Hepatic stellate cell (primary cell): ENCODE measurements at regions not wholly inside any gene's neighbourhood (a gene's known extent, or its start where the extent isn't known, plus 50 kb on each side); places are given as distances from the start of the nearest gene placed in this dataset.

Experiments used
- DNase-seq: peaks from one replicate; pipeline ENCODE4 v3.0.0; 2011; ENCODE audit warnings: low spot score

DNA sequence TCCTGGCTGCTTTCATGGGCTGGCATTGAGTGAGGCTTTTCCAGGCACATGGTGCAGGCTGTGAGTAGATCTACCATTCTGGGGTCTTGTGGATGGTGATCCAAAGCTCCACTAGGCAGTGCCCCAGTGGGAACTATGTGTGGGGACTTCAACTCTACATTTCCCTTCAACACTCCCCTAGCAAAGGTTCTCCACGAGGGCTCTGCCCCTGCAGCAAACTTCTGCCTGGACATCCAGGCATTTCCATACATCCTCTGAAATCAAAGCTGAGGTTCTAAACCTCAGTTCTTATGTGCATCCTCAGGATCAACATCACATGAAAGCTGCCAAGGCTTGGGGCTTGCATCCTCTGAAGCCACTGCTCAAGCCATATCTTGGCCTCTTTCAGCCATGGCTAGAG lies 282.9 kb upstream of the ZPLD1 start:
- DNase-seq: no peak

DNA sequence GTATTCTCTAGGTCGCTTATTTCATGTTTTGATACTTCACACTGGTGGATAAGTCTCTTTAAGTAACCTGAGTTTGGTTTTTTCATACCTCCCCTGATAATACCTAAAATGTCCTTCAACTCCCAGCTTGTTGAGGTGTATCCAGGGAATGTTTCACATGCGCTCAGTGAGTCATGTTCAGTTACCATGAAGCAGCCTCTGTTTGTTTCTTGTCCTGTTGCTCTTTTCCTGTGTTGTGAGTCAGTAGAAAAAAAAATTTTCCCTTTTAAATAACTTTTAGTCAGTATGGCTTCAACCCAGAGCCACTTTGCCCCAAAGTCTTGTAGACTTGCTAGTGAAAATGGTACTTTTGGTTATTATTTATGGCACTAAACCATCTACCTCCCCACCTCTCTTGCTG lies 278.4 kb upstream of the ZPLD1 start:
- DNase-seq: peak; percentile 46

DNA sequence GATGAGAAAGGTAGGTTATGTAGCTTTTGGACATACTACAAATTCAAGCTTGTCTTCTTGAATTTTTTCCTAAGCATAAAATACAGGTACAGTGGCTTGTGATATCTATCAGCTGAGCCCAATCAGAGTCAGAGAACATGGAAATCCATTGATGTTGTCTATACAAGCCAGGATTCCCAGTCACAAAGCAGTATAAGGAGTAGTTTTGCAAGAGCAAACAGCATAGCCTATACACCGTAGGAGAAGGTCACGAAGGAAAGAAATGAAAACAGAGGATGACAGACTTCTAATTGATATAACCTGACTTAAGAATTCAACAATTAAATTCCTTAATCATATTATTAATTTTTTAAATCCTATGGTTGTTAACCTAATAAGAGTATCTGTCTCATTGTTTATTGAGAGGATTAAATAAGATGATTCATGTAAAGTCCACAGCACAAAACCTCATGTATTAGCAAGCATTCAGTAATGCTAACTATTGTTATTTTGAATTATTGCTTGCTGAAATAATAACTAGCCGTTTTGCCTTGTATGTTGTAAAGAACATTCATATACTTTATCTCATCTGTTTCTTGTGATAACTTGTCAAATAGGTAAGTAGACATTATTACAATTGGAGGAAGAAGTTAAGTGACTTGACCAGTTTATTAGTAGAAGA lies 276.6 kb upstream of the ZPLD1 start:
- no peak for DNase-seq

DNA sequence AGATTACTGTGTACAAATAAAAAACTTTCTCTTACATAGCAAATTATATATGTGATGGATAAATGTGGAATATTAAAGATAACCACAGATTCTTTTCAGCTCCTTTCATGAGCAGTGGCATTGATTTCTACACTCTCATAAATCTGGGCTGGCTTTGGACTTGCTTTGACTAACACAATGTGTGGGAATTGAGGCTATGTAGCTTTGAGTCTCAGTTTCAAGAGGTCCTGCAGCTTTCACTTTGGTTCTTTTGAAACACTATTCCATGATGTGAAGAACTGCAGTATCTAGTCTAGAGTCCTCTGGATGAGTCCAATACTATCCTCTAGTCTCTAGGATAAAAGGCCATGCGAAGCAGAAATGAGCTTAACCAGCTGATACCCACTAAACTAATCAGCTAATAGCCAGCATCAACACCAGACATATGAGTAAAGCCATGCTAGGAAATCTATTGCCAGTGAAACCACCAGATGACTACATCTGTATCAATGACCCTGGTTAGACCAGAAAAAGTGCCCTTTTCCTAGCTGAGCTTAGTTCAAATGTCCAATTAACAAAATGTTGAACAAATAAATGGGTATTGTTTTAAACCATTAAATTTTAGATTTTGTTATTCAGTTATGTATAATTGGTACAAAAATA lies 274.9 kb upstream of the ZPLD1 start:
- DNase-seq: no peak

DNA sequence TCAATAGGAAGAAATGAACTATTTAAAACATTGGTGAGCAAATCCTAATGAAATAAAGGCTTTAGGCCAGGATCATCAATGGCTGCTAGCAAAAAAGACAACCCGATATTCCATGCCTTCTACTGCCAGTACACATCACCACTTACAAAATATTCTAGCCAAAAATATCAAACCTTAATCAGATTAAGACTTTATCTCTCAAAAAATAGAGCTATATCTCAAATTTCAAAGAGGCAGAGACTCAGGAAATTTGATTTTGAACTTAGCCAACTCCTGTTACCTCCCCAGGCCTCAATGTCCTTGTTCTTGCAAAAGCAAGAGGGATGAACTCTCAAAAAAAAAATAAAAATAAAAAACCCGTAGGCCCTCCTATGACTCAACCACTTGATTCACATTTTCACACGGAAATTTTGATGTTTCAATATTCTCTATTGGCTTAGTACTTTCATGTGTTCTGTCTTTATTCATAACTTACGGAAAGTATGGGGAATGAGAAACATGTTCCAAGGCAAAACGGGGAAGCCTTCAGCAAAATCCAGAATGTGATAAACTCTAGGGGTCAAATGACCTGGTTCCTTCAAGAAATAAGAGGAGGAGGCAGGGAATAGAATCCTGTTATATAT lies 273.3 kb upstream of the ZPLD1 start:
- no peak for DNase-seq

DNA sequence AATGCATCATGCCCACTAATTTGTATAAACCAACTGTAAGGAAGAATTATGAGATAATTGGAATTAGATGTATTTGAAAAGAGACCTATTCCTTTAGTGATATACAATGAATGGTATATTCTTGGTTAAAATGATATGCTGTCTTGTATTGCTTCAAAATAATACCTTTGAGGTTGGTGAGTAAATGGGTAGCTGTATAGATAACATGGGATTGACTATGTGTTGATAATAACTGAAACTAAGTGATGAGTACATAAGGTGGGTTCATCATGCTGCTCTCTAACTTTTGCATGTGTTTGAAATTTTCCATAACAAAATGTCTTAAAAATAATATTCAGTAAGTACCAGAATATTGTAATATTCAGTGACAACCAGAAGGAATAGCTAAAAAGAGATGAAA lies 272.6 kb upstream of the ZPLD1 start:
- no peak for DNase-seq

DNA sequence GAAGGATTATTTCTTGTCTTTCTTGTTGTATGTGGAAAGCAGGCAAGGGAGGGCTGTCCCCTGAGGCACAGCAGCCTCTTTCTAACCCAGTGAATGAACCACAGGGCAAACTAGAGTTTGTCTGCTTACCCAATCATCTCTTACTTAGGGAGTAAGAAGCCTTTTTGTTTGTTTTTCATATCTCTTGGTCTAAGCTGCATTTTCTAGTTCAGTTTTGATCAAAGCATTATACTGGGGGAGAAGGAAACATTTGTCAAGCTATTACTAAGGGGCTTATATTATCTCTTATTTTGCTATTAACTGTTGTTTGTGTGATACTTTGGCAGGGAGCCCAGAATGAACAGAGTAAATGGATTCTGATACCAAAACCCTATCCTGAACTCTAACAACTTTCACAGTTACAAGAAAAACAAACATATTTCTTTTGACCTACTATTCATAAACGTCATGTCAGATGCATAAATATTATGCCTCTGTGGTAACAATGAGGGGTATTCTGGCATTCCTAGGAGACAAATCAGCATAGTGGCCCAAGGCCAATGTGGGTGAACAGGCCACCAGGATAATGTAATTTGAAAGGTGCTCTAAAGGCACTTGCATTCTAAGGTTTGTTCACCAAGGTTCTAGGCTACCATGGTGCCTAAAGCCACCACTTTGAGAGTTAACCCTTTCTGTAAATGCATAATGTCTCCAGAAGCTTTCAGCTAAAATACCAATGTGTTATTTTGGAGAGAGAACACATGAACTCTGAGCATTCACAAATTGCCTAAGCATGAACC lies 271.6 kb upstream of the ZPLD1 start:
- DNase-seq: no peak

DNA sequence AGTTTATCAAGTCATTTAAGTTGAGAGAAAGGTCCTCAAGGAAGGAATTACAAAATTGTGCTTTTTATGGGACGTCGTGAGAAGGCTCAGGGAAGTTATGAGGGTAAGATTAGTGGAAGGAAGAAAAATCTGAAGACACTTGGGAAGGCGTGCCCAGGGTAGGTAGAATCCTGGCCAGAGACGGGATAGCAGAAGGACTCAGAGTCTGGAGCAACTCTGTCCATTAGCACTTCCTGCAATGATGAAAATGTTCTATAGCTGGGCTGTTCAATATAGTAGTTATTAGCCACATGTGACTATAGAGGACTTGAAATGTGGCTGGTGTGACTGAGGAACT lies 271.0 kb upstream of the ZPLD1 start:
- DNase-seq: no peak

DNA sequence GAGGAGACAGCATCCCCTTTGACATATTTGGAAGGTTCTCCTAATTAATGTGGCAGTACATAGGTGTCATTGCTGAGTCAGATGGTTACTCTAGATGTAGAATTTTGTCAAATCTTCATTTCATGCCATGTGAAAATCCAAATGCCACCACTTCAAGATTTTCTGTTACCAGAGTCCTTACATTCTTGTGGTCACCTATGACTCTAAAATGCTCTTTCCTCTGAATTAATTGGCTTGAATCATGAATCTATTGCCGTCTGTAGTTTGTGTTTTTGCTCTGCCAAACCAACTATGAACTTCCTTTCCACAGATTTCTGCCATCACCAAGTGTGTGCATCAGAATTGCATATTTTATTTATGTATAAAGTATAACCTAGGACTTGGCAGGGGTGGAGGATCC lies 269.4 kb upstream of the ZPLD1 start:
- no peak for DNase-seq

DNA sequence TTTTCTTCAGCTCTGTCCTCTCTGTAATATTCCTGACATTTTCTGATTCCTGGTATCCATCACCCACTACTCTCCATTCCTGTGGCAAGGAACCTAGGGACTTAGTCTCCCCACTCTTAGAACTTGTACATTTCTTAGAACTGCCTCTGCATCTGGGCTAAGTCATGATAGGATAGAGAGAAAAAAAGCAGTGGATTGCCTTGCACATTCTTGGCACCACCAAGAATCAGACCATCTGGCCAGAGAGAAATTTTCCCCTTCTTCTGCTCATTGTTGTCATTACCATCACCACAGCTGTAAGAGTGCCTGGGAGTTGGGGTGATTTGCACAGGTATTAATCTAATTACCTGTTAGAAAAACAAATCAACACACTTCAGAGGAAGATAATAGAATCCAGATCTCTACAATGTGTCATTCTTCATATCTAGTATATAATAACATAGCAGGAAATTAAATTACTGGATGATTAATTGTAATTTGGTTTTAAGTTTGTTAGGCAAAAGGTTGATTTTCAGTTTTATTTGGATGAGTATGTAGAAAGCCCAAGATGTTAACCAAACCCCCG lies 264.8 kb upstream of the ZPLD1 start:
- DNase-seq: no peak

DNA sequence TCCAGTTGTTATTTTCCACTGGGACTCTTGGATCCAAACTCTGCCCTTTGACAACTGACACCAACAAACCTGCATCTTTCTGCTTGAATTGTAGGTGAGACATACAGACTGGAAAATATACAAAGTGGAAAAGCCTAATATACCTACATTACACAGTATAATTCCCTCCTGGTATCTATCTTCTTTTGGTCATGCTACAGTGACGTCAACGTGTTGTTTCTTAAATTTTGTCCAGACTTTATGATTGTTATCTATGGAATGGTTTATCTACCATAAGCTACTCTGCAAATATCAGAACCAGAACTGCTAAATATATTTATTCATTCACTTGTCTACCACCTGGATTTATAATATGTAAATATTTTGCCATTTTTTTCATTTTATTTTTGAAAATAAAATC lies 264.3 kb upstream of the ZPLD1 start:
- DNase-seq: no peak

DNA sequence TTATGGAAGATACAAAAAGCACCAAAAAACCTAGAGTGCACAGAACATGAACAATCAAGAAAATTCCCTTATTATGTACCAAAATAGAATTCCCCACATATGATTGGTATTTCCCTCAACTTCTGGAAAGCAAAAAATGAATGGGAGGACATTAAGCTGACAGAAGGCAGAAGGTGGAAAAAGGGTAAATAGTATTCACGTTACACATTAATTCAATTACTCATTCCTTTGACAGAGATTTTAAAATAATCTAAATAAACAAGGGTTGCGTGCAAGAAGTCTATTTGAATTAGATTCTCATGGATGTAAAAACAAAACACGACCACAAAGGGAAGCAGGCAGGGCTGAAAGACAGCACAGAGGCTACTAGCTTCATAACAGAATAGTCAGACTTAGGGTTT lies 260.5 kb upstream of the ZPLD1 start:
- DNase-seq: peak; percentile 40

DNA sequence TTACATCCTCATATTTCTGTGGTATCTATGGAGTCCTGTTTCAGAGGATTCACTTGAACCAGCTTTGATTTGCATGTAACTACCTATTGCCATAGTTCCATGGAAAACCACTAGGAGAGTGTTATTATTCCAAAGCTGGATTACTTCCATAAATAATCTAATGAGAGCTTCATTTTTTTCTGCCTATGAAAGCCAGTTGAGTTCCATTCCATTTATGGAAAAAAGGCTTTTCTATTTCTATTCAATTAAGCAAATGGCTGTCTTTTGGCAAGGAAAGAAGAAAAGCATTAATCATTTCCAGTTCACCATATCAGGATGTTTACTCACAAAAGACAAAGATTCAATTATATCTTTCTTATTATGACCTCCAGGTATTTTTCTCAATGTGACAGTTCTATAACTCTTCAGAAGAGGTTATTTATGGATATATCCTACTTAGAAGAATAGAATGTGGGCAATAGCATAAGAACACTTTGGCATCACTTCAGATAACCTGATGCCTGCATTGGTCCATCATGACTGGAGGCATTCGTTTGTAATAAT lies 259.9 kb upstream of the ZPLD1 start:
- DNase-seq: peak; percentile 18

DNA sequence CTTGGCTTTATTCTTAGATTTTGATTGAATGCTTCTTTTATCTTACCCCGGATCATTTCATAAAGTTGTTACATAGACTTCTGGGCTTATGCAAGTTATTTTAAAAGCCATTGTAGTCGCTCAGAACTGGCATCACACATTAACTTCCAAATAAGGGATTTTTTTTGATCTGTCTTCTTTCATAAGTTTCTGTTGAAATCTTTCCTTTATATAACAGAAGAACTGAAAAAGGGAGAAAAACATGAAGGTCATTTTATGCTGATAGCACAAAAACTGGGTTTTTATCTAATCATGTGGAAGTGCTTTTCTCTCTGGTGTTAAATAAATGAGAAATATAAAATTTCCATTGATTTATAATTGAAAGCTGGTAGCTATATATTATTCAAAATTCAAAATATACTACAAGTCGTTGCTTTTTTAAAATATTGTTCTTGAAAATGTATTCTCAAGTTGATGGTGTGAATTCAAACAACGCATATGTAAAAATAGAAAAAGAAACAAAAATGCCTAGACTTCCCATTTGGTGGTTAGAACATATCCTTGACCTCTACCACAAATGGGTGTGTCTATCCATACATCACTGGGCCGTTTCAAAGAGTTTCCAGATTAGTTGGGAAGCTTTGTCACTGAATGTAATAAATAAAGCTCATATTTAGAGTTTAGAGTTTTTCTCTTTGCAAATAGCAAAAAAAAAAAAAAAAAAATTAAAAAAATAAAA lies 258.3 kb upstream of the ZPLD1 start:
- no peak for DNase-seq

DNA sequence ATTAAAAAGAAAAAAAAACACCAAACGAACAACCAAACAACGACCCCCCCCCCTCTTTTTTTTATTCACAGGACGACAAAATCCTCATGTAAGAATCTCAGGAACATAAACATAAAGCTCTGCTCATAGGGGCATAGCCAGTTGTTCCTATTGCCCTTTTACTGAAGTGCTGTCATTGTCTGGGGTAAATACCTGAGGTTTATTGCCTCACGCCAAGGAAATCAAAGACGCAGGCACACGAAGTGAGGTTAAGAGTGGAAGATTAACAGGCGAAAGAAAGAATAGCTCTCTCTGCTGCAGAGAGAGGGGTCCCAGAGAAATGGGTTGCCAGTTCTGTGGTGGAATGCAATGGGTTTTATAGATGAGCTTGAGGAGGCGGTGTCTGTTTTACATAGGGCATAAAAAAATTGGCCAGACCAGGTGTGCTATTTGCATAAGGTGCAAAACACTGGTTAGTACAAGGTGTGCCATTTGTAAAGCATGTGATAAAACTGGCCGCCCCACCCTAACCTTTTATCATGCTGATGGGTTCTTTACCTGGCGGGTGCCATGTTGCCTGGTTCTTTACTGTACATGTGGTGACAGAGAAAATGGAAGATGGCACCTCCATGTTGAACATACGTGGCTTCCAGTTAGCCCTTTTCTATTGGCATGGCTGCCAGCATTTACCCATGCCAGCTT lies 257.6 kb upstream of the ZPLD1 start:
- no peak for DNase-seq

DNA sequence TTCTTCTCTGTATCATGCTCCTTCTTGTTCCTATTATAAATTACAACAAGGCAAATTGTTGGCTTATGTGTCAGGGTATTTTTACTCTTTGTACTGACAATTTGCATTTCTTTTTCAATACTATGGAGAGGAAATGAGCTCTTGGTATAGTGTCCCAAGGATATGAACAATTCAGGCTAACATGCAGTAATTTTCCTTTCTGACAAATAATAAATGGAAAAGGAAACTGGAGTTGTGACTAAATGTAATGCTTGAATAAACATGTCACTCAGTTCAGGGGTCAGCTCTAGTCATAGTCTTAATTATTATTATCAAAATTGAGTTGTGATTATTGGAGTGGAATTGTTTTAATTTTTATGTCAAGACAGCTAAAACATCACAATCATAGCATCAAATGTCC lies 256.0 kb upstream of the ZPLD1 start:
- no peak for DNase-seq

DNA sequence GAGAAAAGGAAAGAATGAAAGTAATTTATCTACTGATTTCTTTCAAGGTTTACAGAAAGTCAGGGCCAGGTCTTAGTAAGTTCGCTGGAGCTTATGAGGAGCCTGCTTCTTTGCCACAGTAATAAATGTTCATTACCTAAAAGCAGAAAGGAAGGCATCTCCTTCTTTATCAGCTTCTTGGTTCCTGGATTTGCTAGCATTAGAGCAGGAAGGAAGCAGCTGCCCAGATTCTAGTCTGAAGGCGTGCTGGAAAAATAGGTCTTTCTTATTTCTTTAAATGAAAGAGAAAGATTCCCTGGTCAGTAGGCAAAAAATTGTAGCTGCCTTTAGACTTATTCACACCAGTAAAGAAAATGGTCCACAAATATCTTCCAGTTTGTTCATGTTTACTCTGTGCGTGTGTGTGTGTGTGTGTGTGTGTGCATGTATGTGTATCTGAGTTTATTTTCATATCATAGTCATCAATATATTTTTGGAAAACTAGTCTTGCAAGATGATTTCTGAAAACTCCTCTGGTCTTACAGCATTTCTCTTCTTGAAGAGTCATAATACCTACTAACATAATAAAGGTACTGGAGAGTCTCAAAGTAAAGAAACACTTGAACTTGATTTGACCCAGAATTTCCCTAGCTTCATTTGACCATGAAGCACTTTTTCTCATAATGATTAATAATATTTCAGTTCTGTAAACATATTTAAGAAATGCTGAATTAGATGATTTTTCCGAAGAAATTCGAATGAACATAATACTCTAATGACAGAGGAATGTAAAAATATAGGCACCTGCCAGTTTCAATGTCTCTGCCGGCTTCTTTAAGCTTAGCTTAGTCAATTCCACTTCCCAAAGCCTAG lies 255.3 kb upstream of the ZPLD1 start:
- no peak for DNase-seq

DNA sequence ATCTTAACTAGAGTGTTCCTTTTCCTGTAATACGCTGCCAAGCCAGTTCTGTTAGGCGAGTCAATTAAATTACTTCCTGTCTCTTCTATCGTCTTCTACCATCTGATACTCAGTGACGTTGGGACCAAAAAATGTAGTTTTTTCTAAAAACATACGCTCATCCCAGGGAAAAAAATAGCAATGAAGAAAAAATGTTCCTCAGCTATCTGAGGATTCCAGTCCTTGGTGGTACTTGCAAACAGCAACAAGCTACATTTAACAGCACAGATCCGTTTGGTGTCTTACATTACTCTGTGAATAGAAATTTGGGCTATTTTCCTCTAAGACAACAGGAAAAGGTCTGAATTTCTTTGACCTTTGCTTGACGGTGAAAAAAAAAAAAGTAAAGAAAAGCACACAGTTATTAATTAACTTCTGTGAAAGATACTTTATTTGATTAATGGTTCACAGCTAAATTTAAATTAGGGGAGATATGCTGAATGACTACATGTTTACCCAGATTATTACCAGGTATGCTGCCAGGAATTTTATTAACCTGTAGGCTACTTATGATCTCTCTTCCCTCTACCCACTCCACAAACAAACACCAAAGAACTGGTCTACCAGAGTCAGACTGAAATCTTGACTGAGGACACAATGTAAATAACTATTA lies 254.4 kb upstream of the ZPLD1 start:
- peak; percentile 32 for DNase-seq

DNA sequence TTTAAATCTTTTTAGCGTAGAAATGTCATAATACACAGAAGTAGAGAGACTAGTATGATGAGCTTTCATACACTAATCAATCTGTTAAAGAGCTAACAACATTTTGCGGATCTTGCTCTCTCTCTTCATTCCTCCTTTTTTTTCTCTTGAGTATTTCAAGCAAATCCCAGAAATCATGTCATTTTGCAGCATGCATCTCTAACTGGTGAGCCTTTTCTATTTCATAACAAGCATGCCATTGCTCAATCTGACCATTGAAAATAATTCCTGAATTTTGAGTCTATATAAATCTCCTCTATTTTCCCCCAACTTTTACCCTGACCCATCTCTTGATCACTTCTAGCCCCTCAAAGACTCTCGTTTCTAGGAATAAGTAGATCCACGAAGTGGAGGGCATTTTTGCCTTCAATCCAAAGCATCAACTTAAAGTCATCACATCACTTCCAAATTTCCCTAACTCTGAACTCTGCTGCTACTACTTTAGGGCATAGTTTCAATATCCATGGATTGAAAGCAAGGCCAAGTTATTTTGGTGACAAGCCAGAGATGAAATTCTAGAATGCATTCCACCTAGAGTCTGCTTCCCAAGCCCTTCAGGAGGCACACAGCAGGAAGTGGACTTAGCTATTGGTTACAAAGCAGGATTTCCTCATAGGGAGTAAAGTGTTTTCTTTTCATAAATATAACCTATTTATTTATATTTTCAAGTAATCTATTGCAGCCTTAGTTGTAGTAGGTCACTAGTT lies 253.5 kb upstream of the ZPLD1 start:
- no peak for DNase-seq
